ENCODE measurements at regions not wholly inside any gene's neighbourhood (a gene's known extent, or its start where the extent isn't known, plus 50 kb on each side); places are given as distances from the start of the nearest gene placed in this dataset.

DNA sequence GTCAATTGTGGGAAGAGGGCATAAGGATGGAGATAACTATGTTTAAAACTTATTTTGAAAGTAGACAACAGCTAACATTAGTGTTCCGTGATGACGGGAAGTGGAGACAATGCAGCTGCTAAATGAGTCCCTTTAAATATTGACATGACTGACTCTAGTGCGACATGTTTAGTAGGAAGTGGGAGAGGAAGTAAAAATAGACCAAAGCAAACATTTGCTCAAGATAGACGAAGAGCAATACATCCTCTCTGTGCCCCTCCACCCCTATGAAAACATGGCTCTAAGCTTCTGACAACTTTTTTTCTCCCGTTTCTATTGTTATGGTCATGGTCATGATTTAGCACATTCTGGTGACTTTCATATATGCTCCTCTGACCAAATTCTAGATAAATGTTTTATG, 60.0 kb upstream of the HMCN1 start:
- Histone ChIP-seq H3K27me3 (ENCODE audit: insufficient read depth, low read length) (no peaks in the 10 kb centered on the region), H3K79me2 (ENCODE audit: insufficient read depth, low read length) (no peaks in the 10 kb centered on the region), H2BK15ac (ENCODE audit: low read depth, low read length) (no peak overlapping the region), H2BK12ac (ENCODE audit: insufficient read length, low read depth, low read length) (no peak overlapping the region), H3T11ph (ENCODE audit: low read length) (no peak overlapping the region), H4K20me1 (ENCODE audit: control insufficient read depth, insufficient read depth, insufficient read length) (no peaks in the 10 kb centered on the region), H4K91ac (ENCODE audit: insufficient read length, low read depth, low read length) (no peak overlapping the region), H3K9me3 (ENCODE audit: control insufficient read depth, low read depth, low read length) (no peaks in the 10 kb centered on the region), H2BK20ac (ENCODE audit: low read depth, low read length, poor library complexity, severe bottlenecking) (no peak overlapping the region), H3K79me1 (ENCODE audit: insufficient read depth, low read depth, low read length, poor library complexity, severe bottlenecking) (no peaks in the 10 kb centered on the region), H3K4ac (ENCODE audit: low read depth, low read length) (no peak overlapping the region), H3K9ac (ENCODE audit: extremely low read depth, insufficient read length, low read length) (no peak overlapping the region), H2BK120ac (ENCODE audit: low read depth, low read length, poor library complexity, severe bottlenecking) (no peak overlapping the region), H2AFZ (ENCODE audit: low read length) (no peak overlapping the region), H2AK5ac (ENCODE audit: insufficient read length, low read length) (no peak overlapping the region), H3K27ac (ENCODE audit: insufficient read length, low read depth, low read length) (no peak overlapping the region), H3K14ac (ENCODE audit: insufficient read depth, low read length) (no peak overlapping the region), H4K8ac (replicated peaks; ENCODE audit: insufficient read length, low read depth, low read length) (no peak overlapping the region), H3K56ac (ENCODE audit: insufficient read length, low read depth, low read length) (no peak overlapping the region), H3K23me2 (ENCODE audit: insufficient read length, low read depth, low read length, poor library complexity, severe bottlenecking) (no peaks in the 10 kb centered on the region), H3K23ac (ENCODE audit: insufficient read length, low read depth, low read length) (no peak overlapping the region), H3K4me1 (ENCODE audit: insufficient read depth, low read length) (peaks cover 3% of the 10 kb centered on the region; the same call in 1 of the 2 replicates), H3K18ac (ENCODE audit: insufficient read length, low read depth, low read length) (no peak overlapping the region), H2BK5ac (ENCODE audit: insufficient read length, low read length) (no peak overlapping the region), H3K4me2 (ENCODE audit: insufficient read depth, insufficient read length, low read length) (no peak overlapping the region), H4K5ac (ENCODE audit: insufficient read length, low read depth, low read length) (no peak overlapping the region)
- no peak for TF ChIP-seq CTCF (conservative IDR thresholded peaks at IDR 0.05)
- DNase-seq, result no peak
- Mint-ChIP-seq H3K9me3 (no peaks in the 10 kb centered on the region), H3K27ac (no peak overlapping the region), H3K4me1 (peaks cover 3 to 12% of the 10 kb centered on the region in 2 experiments; a peak in 3 of 4 replicates), H3K27me3 (ENCODE audit: low read depth) (peaks cover under 1% of the 10 kb centered on the region; the same call in 1 of the 2 replicates), H3K4me3 (no peak overlapping the region), H3K36me3 (ENCODE audit: insufficient read depth in 1 of 3, low read depth in 3 of 3) (no peaks in the 10 kb centered on the region)
- WGBS (ENCODE audit: extremely low coverage, insufficient read length, low lambda C conversion rate), result no CpG with 5 or more reads among the region's 5 CpGs

Data from H9 (cell line).